ENCODE measurements at regions not wholly inside any gene's neighbourhood (a gene's known extent, or its start where the extent isn't known, plus 50 kb on each side); places are given as distances from the start of the nearest gene placed in this dataset.

GRCh38 chr17:15177343-15177742, 87.8 kb downstream of the PMP22 start:
- DNase-seq (ENCODE audit: low read depth in 2 of 2), result no peak

GRCh38 chr17:15175356-15175755, 89.8 kb downstream of the PMP22 start:
- DNase-seq (ENCODE audit: low read depth in 2 of 2), result no peak

GRCh38 chr17:15171167-15172047, 93.7 kb downstream of the PMP22 start:
- no peak for DNase-seq (ENCODE audit: low read depth in 2 of 2)

GRCh38 chr17:15169676-15170075, 95.5 kb downstream of the PMP22 start:
- DNase-seq (ENCODE audit: low read depth in 2 of 2), result no peak

GRCh38 chr17:15168379-15168778, 96.7 kb downstream of the PMP22 start:
- DNase-seq (ENCODE audit: low read depth in 2 of 2), result no peak

- DNase-seq (ENCODE audit: low read depth in 2 of 2), result no peak
Observed at GRCh38 chr17:15161395-15161794, 103.7 kb downstream of the PMP22 start.

GRCh38 chr17:15157051-15157450, 108.1 kb downstream of the PMP22 start:
- DNase-seq (ENCODE audit: low read depth in 2 of 2), result no peak

- DNase-seq (ENCODE audit: low read depth in 2 of 2), result no peak
Observed at GRCh38 chr17:15154618-15155017, 110.5 kb downstream of the PMP22 start.

GRCh38 chr17:15145621-15146020, 119.5 kb downstream of the PMP22 start:
- DNase-seq (ENCODE audit: low read depth in 2 of 2), result no peak

GRCh38 chr17:15143524-15143923, 121.6 kb downstream of the PMP22 start:
- no peak for DNase-seq (ENCODE audit: low read depth in 2 of 2)

GRCh38 chr17:15134363-15134762, 130.8 kb downstream of the PMP22 start:
- no peak for DNase-seq (ENCODE audit: low read depth in 2 of 2)

GRCh38 chr17:15133826-15134225, 131.3 kb downstream of the PMP22 start:
- no peak for DNase-seq (ENCODE audit: low read depth in 2 of 2)

GRCh38 chr17:15133143-15133542, 132.0 kb downstream of the PMP22 start:
- no peak for DNase-seq (ENCODE audit: low read depth in 2 of 2)

- DNase-seq (ENCODE audit: low read depth in 2 of 2), result no peak
Observed at GRCh38 chr17:15130426-15130825, 134.7 kb downstream of the PMP22 start.

- DNase-seq (ENCODE audit: low read depth in 2 of 2), result no peak
Observed at GRCh38 chr17:15129986-15130385, 135.1 kb downstream of the PMP22 start.

GRCh38 chr17:15124746-15125145, 140.4 kb downstream of the PMP22 start:
- no peak for DNase-seq (ENCODE audit: low read depth in 2 of 2)

GRCh38 chr17:15124264-15124595, 140.9 kb downstream of the PMP22 start:
- DNase-seq (ENCODE audit: low read depth in 2 of 2), result no peak

GRCh38 chr17:15123593-15124263, 141.4 kb downstream of the PMP22 start:
- no peak for DNase-seq (ENCODE audit: low read depth in 2 of 2)

- DNase-seq (ENCODE audit: low read depth in 2 of 2), result no peak
Observed at GRCh38 chr17:15122857-15123256, 142.3 kb downstream of the PMP22 start.

GRCh38 chr17:15121426-15121825, 143.7 kb downstream of the PMP22 start:
- no peak for DNase-seq (ENCODE audit: low read depth in 2 of 2)

- DNase-seq (ENCODE audit: low read depth in 2 of 2), result no peak
Observed at GRCh38 chr17:15119968-15120367, 145.2 kb downstream of the PMP22 start.

GRCh38 chr17:15117239-15117638, 147.9 kb downstream of the PMP22 start:
- DNase-seq (ENCODE audit: low read depth in 2 of 2), result no peak

- DNase-seq (ENCODE audit: low read depth in 2 of 2), result no peak
Observed at GRCh38 chr17:15112846-15113617, 152.1 kb downstream of the PMP22 start.
